ENCODE measurements at regions not wholly inside any gene's neighbourhood (a gene's known extent, or its start where the extent isn't known, plus 50 kb on each side); places are given as distances from the start of the nearest gene placed in this dataset.

- Histone ChIP-seq H3K23ac (ENCODE audit: insufficient read length) (no peak overlapping the region), H2BK120ac (replicated peaks; ENCODE audit: low read depth, low read length) (no peak overlapping the region), H4K91ac (replicated peaks; ENCODE audit: insufficient read length, low read length) (no peak overlapping the region), H4K8ac (ENCODE audit: extremely low read depth, insufficient read depth, low read length) (no peak overlapping the region), H2BK5ac (ENCODE audit: low read depth, low read length) (no peak overlapping the region), H4K20me1 (replicated peaks in 1 of 2; ENCODE audit: control insufficient read depth in 1 of 2, insufficient read depth in 2 of 2, low read length in 2 of 2) (no peaks in the 10 kb centered on the region), H3K27me3 (replicated peaks in 1 of 4; ENCODE audit: control insufficient read depth in 3 of 4, extremely low read depth in 1 of 4, insufficient read depth in 3 of 4, low read length in 3 of 4) (no peaks in the 10 kb centered on the region), H3K36me3 (ENCODE audit: control insufficient read depth in 2 of 4, insufficient read depth in 4 of 4, low read length in 3 of 4) (peaks cover 0 to 12% (median 0%) of the 10 kb centered on the region in 4 experiments; a peak in 1 of 8 replicates), H2BK15ac (ENCODE audit: low read length) (no peak overlapping the region), H2AK5ac (ENCODE audit: low read depth, low read length) (no peak overlapping the region), H3K79me1 (ENCODE audit: low read depth, low read length) (no peaks in the 10 kb centered on the region; the same call in 1 of the 2 replicates), H2BK12ac (ENCODE audit: low read depth, low read length) (no peak overlapping the region), H3K4me1 (replicated peaks in 1 of 4; ENCODE audit: control insufficient read depth in 3 of 4, insufficient read depth in 4 of 4, low read length in 3 of 4) (peaks cover 1 to 11% (median 4%) of the 10 kb centered on the region in 4 experiments), H3K4me2 (ENCODE audit: insufficient read depth in 1 of 2, low read depth in 2 of 2, low read length in 2 of 2) (no peak overlapping the region), H2BK20ac (ENCODE audit: low read length) (no peak overlapping the region), H3K4me3 (ENCODE audit: extremely low read depth in 1 of 4, insufficient read depth in 2 of 4, low read depth in 3 of 4, low read length in 4 of 4) (no peak overlapping the region), H3K79me2 (ENCODE audit: control insufficient read depth in 1 of 2, insufficient read depth in 2 of 2, low read length in 2 of 2) (peaks cover 0 to 12% of the 10 kb centered on the region in 2 experiments; a peak in 1 of 4 replicates), H3K23me2 (ENCODE audit: low read depth, low read length) (no peaks in the 10 kb centered on the region), H4K5ac (ENCODE audit: insufficient read length, low read depth, low read length) (no peak overlapping the region), H3K4ac (replicated peaks; ENCODE audit: insufficient read length, low read depth, low read length) (no peak overlapping the region), H3K9ac (replicated peaks in 1 of 4; ENCODE audit: extremely low read depth in 1 of 4, low read depth in 3 of 4, low read length in 3 of 4) (no peak overlapping the region), H3K27ac (ENCODE audit: low read depth, low read length) (no peak overlapping the region), H3K56ac (replicated peaks; ENCODE audit: insufficient read length, low read depth, low read length) (no peak overlapping the region), H3K14ac (ENCODE audit: insufficient read length) (no peak overlapping the region), H2AFZ (ENCODE audit: low read length) (no peak overlapping the region), H3K18ac (ENCODE audit: extremely low read depth, low read length) (no peak overlapping the region), H3K9me3 (ENCODE audit: insufficient read depth in 2 of 2, low read depth in 1 of 2, low read length in 1 of 2) (no peaks in the 10 kb centered on the region)
- WGBS, 2 experiments (ENCODE audit: extremely low coverage in 1 of 2, insufficient coverage in 1 of 2, insufficient read length in 1 of 2, insufficient replicate concordance in 2 of 2, low coverage in 1 of 2, low lambda C conversion rate in 2 of 2, missing lambda C conversion rate in 1 of 2), result 85% methylated on average over 1 of the region's 1 CpG; no CpG with 5 or more reads in 1 of the 2 experiments
- FAIRE-seq (no peak), DNase-seq (ENCODE audit: low read depth in 1 of 2, low spot score in 2 of 2) (no peak)
- ChIA-PET POLR2A (ENCODE audit: partially characterized antibody) (no interaction called here), CTCF (ENCODE audit: partially characterized antibody) (no interaction called here)
- TF ChIP-seq ASH2L (IDR thresholded peaks at IDR 0.05; ENCODE audit: low read length) (no peak), SRF (IDR thresholded peaks at IDR 0.05; ENCODE audit: low read depth, low read length) (no peak), EGR1 (IDR thresholded peaks at IDR 0.05; ENCODE audit: borderline replicate concordance, low read depth, low read length) (no peak), CHD2 (IDR thresholded peaks at IDR 0.05; ENCODE audit: low read length) (no peak), TEAD4 (IDR thresholded peaks at IDR 0.05; ENCODE audit: low read depth, low read length) (no peak), EP300 (IDR thresholded peaks at IDR 0.05; ENCODE audit: borderline replicate concordance in 1 of 2, low read depth in 2 of 2, low read length in 2 of 2) (no peak), KDM1A (IDR thresholded peaks at IDR 0.05; ENCODE audit: borderline replicate concordance, low read length) (no peak)
Observed at GRCh38 chr7:20032741-20033140, 184.4 kb downstream of the MACC1 start.

Data from H1 (cell line).